Ascending aorta (tissue), 2 donors: ENCODE measurements at regions not wholly inside any gene's neighbourhood (a gene's known extent, or its start where the extent isn't known, plus 50 kb on each side); places are given as distances from the start of the nearest gene placed in this dataset.

Source experiments
- DNase-seq, 2 donors: peaks; one replicate each; pipeline ENCODE4 v3.0.0-alpha.2; 2019; ENCODE audit warnings: low spot score in 2 of 2
- H3K27ac ChIP-seq, 2 donors: fragments of 200-600 bp; sonication (generic); one replicate each; pipeline ENCODE4 v1.5.1; 2016 to 2017; ENCODE audit warnings: mild to moderate bottlenecking in 1 of 2
- H3K27me3 ChIP-seq: fragments of 200-600 bp; sonication (generic); one replicate; pipeline ENCODE4 v1.5.1; 2017
- H3K36me3 ChIP-seq, 2 donors: fragments of 200-600 bp; sonication (generic); one replicate each; pipeline ENCODE4 v1.5.1; 2016
- H3K4me1 ChIP-seq, 2 donors: fragments of 200-600 bp; sonication (generic); one replicate each; pipeline ENCODE4 v1.5.1; 2016 to 2017; ENCODE audit warnings: mild to moderate bottlenecking in 1 of 2
- H3K4me3 ChIP-seq, 2 donors: fragments of 200-600 bp; sonication (generic); one replicate each; pipeline ENCODE4 v1.5.1; 2016 to 2017; ENCODE audit warnings: mild to moderate bottlenecking in 1 of 2
- H3K9me3 ChIP-seq, 2 donors: fragments of 200-600 bp; sonication (generic); one replicate each; pipeline ENCODE4 v1.5.1; 2016
- CTCF ChIP-seq, 3 experiments: fragments of 200-600 bp in 2 of 3; fragments of 450-650 bp in 1 of 3; sonication (generic) in 2 of 3; IDR thresholded peaks; one replicate each; pipeline ENCODE4 v1.5.1; 2016 to 2019; ENCODE audit warnings: antibody characterized with exemption in 3 of 3, mild to moderate bottlenecking in 1 of 3, moderate library complexity in 1 of 3
- intact Hi-C: fragments of 100-400 bp; cut with DNase I; formaldehyde crosslinking; loops from one replicate; pipeline ENCODE4 v1.15.1; 2023

- intact Hi-C loops = no loop called here
- Histone ChIP-seq H3K4me1 (no peaks in the 10 kb centered on the region), H3K4me3 (no peak overlapping the region), H3K9me3 (no peaks in the 10 kb centered on the region), H3K27me3 (no peaks in the 10 kb centered on the region), H3K36me3 (no peaks in the 10 kb centered on the region), H3K27ac (no peak overlapping the region)
- no peak for DNase-seq
- no peak for TF ChIP-seq CTCF (IDR thresholded peaks at IDR 0.05)
Measured at GRCh38 chr16:65876624-65877023, 489.9 kb upstream of the CDH5 start.

- intact Hi-C loops = no loop called here
- no peaks in the 10 kb centered on the region for H3K9me3 ChIP-seq
- no peak overlapping the region for H3K4me3 ChIP-seq
- no peaks in the 10 kb centered on the region for H3K36me3 ChIP-seq
- no peak for DNase-seq
- H3K27me3 ChIP-seq = no peaks in the 10 kb centered on the region
- H3K4me1 ChIP-seq = no peaks in the 10 kb centered on the region
- H3K27ac ChIP-seq = no peak overlapping the region
- TF ChIP-seq CTCF (IDR thresholded peaks at IDR 0.05) = no peak
Measured at GRCh38 chr16:65876056-65876408, 490.5 kb upstream of the CDH5 start.

DNA sequence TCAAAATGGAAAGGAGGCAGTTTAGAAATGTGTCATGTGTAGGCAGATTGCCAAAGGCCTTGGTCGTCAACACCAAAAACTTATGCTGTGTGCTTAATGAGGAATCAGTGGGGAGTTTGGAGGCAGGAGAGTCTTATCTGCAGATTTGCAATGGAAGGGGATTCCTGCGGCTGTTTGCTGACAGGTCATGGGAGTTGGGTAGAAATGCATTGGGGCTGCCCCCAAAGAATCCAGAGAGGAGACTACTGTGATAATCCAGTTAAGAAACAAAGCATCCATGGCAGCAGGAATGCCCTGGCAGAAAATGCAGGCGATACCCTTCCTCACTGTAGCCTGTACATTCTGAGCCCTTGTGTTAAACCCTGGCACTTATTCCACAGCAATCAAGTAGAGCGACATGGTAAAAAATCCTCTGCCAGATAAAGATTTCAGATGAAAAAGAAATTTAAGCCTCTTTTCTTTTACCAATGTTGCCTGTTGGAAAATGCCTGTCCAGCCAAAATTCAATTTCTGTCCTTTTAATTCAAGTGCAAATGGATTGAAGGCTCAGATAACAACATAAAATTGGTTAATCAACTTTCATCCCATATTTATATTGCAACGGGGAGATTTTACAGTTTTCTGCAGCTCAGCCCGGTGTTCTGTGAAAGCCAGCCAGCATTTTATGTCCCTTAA, 491.0 kb upstream of the CDH5 start:
- H3K27ac ChIP-seq = no peak overlapping the region
- intact Hi-C loops = no loop called here
- H3K36me3 ChIP-seq = no peaks in the 10 kb centered on the region
- no peaks in the 10 kb centered on the region for H3K27me3 ChIP-seq
- no peaks in the 10 kb centered on the region for H3K4me1 ChIP-seq
- H3K4me3 ChIP-seq = no peak overlapping the region
- no peak for TF ChIP-seq CTCF (IDR thresholded peaks at IDR 0.05)
- H3K9me3 ChIP-seq = no peaks in the 10 kb centered on the region
- DNase-seq = no peak

DNA sequence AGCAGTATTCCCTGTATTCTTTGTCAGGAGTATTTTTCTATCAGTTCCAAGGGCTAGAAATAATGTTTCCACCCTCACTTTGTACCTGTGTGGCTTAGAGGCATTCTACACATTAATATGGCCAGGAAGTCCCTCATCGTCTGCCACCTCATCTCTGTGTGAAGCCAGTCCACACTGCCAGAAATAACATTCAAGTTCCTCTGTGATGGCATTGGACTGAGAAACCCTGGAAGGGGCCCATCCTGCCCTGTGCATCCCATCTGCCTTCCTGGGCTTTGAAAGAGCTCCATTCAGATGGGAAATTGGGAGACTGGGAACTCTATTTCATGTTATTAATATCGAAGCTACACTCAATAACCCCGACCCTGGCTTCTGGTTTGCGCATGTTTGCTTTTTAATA, 497.2 kb upstream of the CDH5 start:
- peaks cover 0 to 4% of the 10 kb centered on the region in 2 donors for H3K9me3 ChIP-seq
- no peak overlapping the region for H3K4me3 ChIP-seq
- TF ChIP-seq CTCF (IDR thresholded peaks at IDR 0.05) = no peak
- no peaks in the 10 kb centered on the region for H3K27me3 ChIP-seq
- H3K36me3 ChIP-seq = no peaks in the 10 kb centered on the region
- H3K4me1 ChIP-seq = no peaks in the 10 kb centered on the region
- DNase-seq = no peak
- intact Hi-C loops = no loop called here
- no peak overlapping the region for H3K27ac ChIP-seq

DNA sequence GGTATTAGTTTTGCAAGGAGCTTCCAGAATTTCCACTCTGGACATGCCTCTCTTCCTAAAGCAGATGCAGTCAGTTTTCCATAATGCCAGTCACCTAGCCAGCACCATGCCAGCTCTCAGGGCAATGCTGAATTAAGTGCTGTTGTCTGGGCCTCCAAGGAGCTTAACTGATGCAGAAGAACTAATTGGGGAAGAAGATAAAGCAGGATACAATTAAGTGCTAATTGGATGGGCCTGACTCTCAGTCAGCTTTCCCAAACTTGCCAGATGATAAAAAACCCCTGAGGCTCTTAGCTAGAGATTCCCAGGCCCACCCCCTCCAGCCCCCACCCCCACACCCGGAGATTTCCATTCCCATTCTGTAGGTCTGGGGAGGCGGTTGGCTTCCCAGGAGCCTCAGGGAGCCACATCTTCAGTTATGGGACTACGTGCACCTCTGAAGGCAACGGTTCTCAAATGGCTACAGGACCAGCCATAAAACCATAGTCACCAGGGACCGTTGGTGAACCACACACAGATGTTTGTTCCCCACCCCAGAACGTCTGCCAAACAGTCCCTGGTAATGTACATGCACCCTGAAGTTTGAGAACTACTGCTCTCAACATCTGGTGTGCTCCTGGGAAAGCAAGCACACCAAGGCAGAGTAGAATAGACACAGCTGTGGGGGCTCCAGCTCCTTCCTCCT, 499.1 kb upstream of the CDH5 start:
- Histone ChIP-seq H3K36me3 (no peaks in the 10 kb centered on the region), H3K4me1 (no peaks in the 10 kb centered on the region), H3K27ac (no peak overlapping the region), H3K27me3 (no peaks in the 10 kb centered on the region), H3K4me3 (no peak overlapping the region), H3K9me3 (peaks cover 0 to 4% of the 10 kb centered on the region in 2 donors)
- intact Hi-C loops = no loop called here
- no peak for TF ChIP-seq CTCF (IDR thresholded peaks at IDR 0.05)
- no peak for DNase-seq
